ENCODE measurements at regions not wholly inside any gene's neighbourhood (a gene's known extent, or its start where the extent isn't known, plus 50 kb on each side); places are given as distances from the start of the nearest gene placed in this dataset.

GRCh38 chr3:7915356-7915755 is 586.3 kb upstream of the LMCD1 start:
- no peak for DNase-seq

- no peak for DNase-seq
These were observed 584.0 kb upstream of the LMCD1 start for GRCh38 chr3:7917443-7918151.

- DNase-seq = no peak
These were observed 581.4 kb upstream of the LMCD1 start for GRCh38 chr3:7920211-7920610.

- no peak for DNase-seq
These were observed 577.4 kb upstream of the LMCD1 start for GRCh38 chr3:7924228-7924627.

- DNase-seq = no peak
These were observed 574.6 kb upstream of the LMCD1 start for GRCh38 chr3:7927015-7927414.

GRCh38 chr3:7927864-7928263 is 573.8 kb upstream of the LMCD1 start:
- no peak for DNase-seq

- no peak for DNase-seq
These were observed 572.2 kb upstream of the LMCD1 start for GRCh38 chr3:7929319-7929889.

GRCh38 chr3:7934362-7934761 is 567.3 kb upstream of the LMCD1 start:
- DNase-seq = no peak

- no peak for DNase-seq
These were observed 553.7 kb upstream of the LMCD1 start for GRCh38 chr3:7947930-7948329.

GRCh38 chr3:7950890-7951289 is 550.7 kb upstream of the LMCD1 start:
- DNase-seq = no peak

- DNase-seq = no peak
These were observed 548.1 kb upstream of the LMCD1 start for GRCh38 chr3:7953449-7954014.

- DNase-seq = no peak
These were observed 544.6 kb upstream of the LMCD1 start for GRCh38 chr3:7957024-7957423.

- DNase-seq = no peak
These were observed 542.5 kb upstream of the LMCD1 start for GRCh38 chr3:7959094-7959493.

- no peak for DNase-seq
These were observed 541.0 kb upstream of the LMCD1 start for GRCh38 chr3:7960601-7961000.

- no peak for DNase-seq
These were observed 539.3 kb upstream of the LMCD1 start for GRCh38 chr3:7962301-7962700.

- no peak for DNase-seq
These were observed 536.7 kb upstream of the LMCD1 start for GRCh38 chr3:7964899-7965298.

- no peak for DNase-seq
These were observed 528.6 kb upstream of the LMCD1 start for GRCh38 chr3:7973006-7973405.

- DNase-seq = no peak
These were observed 524.2 kb upstream of the LMCD1 start for GRCh38 chr3:7977245-7978086.

- no peak for DNase-seq
These were observed 523.6 kb upstream of the LMCD1 start for GRCh38 chr3:7978087-7978422.

- DNase-seq = no peak
These were observed 519.5 kb upstream of the LMCD1 start for GRCh38 chr3:7982126-7982525.

GRCh38 chr3:7999384-7999783 is 502.2 kb upstream of the LMCD1 start:
- no peak for DNase-seq

GRCh38 chr3:8001307-8001706 is 500.3 kb upstream of the LMCD1 start:
- DNase-seq = no peak

GRCh38 chr3:8001712-8002111 is 499.9 kb upstream of the LMCD1 start:
- DNase-seq = no peak

GRCh38 chr3:8011902-8012301 is 489.7 kb upstream of the LMCD1 start:
- DNase-seq = no peak

Data from stimulated activated naive CD4-positive, alpha-beta T cell (primary cell).